ENCODE measurements at regions not wholly inside any gene's neighbourhood (a gene's known extent, or its start where the extent isn't known, plus 50 kb on each side); places are given as distances from the start of the nearest gene placed in this dataset.

DNA sequence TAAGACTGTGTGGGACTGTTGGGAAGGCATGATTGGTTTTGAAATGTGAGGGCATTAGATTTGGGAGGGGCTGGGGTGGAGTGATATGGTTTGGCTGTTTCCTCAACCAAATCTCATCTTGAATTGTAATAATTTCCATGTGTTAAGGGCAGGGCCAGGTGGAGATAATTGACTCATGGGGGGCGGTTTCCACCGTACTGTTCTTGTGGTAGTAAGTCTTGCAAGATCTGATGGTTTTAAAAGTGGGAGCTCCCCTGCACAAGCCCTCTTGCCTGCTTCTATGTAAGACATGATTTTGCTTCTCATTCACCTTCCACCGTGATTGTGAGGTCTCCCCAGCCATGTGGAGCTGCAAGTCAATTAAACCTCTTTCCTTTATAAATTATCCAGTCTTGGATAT, 76.6 kb upstream of the PPFIA2 start:
- DNase-seq = no peak
- Mint-ChIP-seq H3K9me3 (peaks cover 8% of the 10 kb centered on the region), H3K4me1 (no peaks in the 10 kb centered on the region), H3K27ac (no peak overlapping the region), H3K36me3 (ENCODE audit: low read depth) (no peaks in the 10 kb centered on the region), H3K27me3 (ENCODE audit: insufficient read depth) (no peaks in the 10 kb centered on the region), H3K4me3 (no peak overlapping the region)
- TF ChIP-seq, protein P1, sequence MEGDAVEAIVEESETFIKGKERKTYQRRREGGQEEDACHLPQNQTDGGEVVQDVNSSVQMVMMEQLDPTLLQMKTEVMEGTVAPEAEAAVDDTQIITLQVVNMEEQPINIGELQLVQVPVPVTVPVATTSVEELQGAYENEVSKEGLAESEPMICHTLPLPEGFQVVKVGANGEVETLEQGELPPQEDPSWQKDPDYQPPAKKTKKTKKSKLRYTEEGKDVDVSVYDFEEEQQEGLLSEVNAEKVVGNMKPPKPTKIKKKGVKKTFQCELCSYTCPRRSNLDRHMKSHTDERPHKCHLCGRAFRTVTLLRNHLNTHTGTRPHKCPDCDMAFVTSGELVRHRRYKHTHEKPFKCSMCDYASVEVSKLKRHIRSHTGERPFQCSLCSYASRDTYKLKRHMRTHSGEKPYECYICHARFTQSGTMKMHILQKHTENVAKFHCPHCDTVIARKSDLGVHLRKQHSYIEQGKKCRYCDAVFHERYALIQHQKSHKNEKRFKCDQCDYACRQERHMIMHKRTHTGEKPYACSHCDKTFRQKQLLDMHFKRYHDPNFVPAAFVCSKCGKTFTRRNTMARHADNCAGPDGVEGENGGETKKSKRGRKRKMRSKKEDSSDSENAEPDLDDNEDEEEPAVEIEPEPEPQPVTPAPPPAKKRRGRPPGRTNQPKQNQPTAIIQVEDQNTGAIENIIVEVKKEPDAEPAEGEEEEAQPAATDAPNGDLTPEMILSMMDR (conservative IDR thresholded peaks at IDR 0.05) = no peak
- Histone ChIP-seq H3K9ac (ENCODE audit: extremely low read depth, low read length, poor library complexity, severe bottlenecking) (no peak overlapping the region), H3K4me3 (ENCODE audit: low read length) (no peak overlapping the region), H3K36me3 (ENCODE audit: control insufficient read depth, insufficient read depth, low read length) (no peaks in the 10 kb centered on the region), H3K27me3 (ENCODE audit: control insufficient read depth, insufficient read depth, low read length, poor library complexity, severe bottlenecking) (no peaks in the 10 kb centered on the region), H3K27ac (ENCODE audit: low read depth, low read length) (no peak overlapping the region), H3K4me1 (ENCODE audit: control insufficient read depth, insufficient read depth, low read length) (no peaks in the 10 kb centered on the region), H3K9me3 (ENCODE audit: control insufficient read depth, low read length) (no peaks in the 10 kb centered on the region)
- whole genome bisulfite sequencing, 2 experiments (ENCODE audit: insufficient coverage in 1 of 2, insufficient read length in 1 of 2) = 85 to 100% methylated on average over 3 of the region's 3 CpGs

DNA sequence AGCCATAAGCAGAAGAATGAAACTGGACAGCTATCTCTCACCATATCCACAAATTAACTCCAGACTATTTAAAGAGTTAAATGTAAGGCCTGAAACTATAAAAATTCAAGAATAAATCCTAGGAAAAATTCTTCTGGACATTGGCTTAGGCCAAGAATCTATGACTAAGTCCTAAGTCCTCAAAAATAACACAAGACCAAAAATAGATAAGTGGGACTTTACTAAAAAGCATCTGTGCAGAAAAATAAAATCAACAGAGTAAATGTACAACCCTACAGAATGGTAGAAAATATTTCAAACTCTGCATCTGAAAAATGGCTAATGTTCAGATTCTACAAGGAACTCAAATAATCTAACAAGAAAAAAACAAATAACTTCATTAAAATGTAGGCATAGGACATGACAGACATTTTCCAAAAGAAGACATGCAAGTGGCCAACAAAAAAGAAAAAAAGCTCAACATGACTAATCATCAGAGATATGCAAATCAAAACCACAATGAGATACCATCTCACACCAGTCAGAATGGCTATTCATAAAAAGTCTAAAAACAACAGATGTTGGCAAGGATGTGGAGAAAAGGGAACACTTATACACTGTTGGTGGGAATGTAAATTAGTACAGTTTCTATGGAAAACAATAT, 61.0 kb upstream of the PPFIA2 start:
- Histone ChIP-seq H3K9me3 (ENCODE audit: control insufficient read depth, low read length) (no peaks in the 10 kb centered on the region), H3K9ac (ENCODE audit: extremely low read depth, low read length, poor library complexity, severe bottlenecking) (no peak overlapping the region)
- no peak overlapping the region for H3K27ac Mint-ChIP-seq

DNA sequence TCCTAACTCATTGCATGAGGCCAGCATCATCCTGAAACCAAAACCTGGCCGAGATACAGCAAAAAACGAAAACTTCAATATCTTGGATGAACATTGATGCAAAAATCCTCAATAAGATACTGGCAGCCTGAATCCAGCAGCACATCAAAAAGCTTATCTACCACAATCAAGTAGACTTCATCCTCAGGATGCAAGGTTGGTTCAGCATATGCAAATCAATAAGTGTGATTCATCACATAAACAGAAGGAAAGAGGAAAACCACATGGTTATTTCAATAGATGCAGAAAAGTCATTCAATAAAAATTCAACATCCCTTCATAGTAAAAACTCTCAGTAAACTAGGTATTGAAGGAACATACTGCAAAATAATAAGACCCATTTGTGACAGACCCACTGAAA, 56.5 kb upstream of the PPFIA2 start:
- peaks cover 6% of the 10 kb centered on the region for H3K27me3 Mint-ChIP-seq (ENCODE audit: insufficient read depth)
- TF ChIP-seq, protein P1 (conservative IDR thresholded peaks at IDR 0.05) = no peak
- Histone ChIP-seq H3K27ac (ENCODE audit: low read depth, low read length) (no peak overlapping the region), H3K4me1 (ENCODE audit: control insufficient read depth, insufficient read depth, low read length) (peaks cover 3% of the 10 kb centered on the region), H3K9ac (ENCODE audit: extremely low read depth, low read length, poor library complexity, severe bottlenecking) (no peak overlapping the region), H3K4me3 (ENCODE audit: low read length) (no peak overlapping the region), H3K9me3 (ENCODE audit: control insufficient read depth, low read length) (no peaks in the 10 kb centered on the region), H3K36me3 (ENCODE audit: control insufficient read depth, insufficient read depth, low read length) (no peaks in the 10 kb centered on the region), H3K27me3 (ENCODE audit: control insufficient read depth, insufficient read depth, low read length, poor library complexity, severe bottlenecking) (peaks cover 6% of the 10 kb centered on the region)
- peaks cover 7% of the 10 kb centered on the region for H3K4me1 Mint-ChIP-seq
- H3K9me3 Mint-ChIP-seq = peaks cover 19% of the 10 kb centered on the region
- no peak overlapping the region for H3K4me3 Mint-ChIP-seq
- no peak for DNase-seq
- no peak overlapping the region for H3K27ac Mint-ChIP-seq
- peaks cover 3% of the 10 kb centered on the region for H3K36me3 Mint-ChIP-seq (ENCODE audit: low read depth)
- WGBS, 2 experiments (ENCODE audit: insufficient coverage in 1 of 2, insufficient read length in 1 of 2) = 40 to 71% methylated on average over 1 to 2 of the region's 2 CpGs

More for the DNA sequence above, 61.0 kb upstream of the PPFIA2 start:
- DNase-seq = no peak
- Mint-ChIP-seq H3K27me3 (ENCODE audit: insufficient read depth) (peaks cover 13% of the 10 kb centered on the region), H3K9me3 (peaks cover 7% of the 10 kb centered on the region), H3K36me3 (ENCODE audit: low read depth) (no peaks in the 10 kb centered on the region), H3K4me3 (no peak overlapping the region), H3K4me1 (peaks cover 7% of the 10 kb centered on the region)
- H3K27me3 ChIP-seq (ENCODE audit: control insufficient read depth, insufficient read depth, low read length, poor library complexity, severe bottlenecking) = peaks cover 30% of the 10 kb centered on the region
- H3K4me3 ChIP-seq (ENCODE audit: low read length) = no peak overlapping the region
- H3K36me3 ChIP-seq (ENCODE audit: control insufficient read depth, insufficient read depth, low read length) = no peaks in the 10 kb centered on the region
- TF ChIP-seq, protein P1 (conservative IDR thresholded peaks at IDR 0.05) = no peak
- H3K27ac ChIP-seq (ENCODE audit: low read depth, low read length) = no peak overlapping the region
- H3K4me1 ChIP-seq (ENCODE audit: control insufficient read depth, insufficient read depth, low read length) = no peaks in the 10 kb centered on the region
